K562 (cell line): ENCODE measurements at regions not wholly inside any gene's neighbourhood (a gene's known extent, or its start where the extent isn't known, plus 50 kb on each side); places are given as distances from the start of the nearest gene placed in this dataset.

ENCODE experiments used
- ATAC-seq: fragments of 200-7000 bp; cut with Tn5 transposase; 3 replicates; pipeline ENCODE4 v1.9.1; 2020; ENCODE audit warnings: moderate library complexity
- BruUV-seq: library from RNA; stranded (reverse); fragments of 400-500 nt; replicated peaks from 2 replicates; lab custom pipeline; 2021; lab: Mats Ljungman, UMichigan
- CTCF ChIA-PET: fragments of 300-600 bp; formaldehyde crosslinking; extraction: SDS; loops from one replicate; lab custom pipeline; 2021; ENCODE audit warnings: low intra/inter-chr PET ratio; lab: Yijun Ruan, JAX
- POLR2A ChIA-PET: fragments of 300-600, 350-650 bp; sonication (Branson Sonifier 250); formaldehyde crosslinking; extraction: SDS; loops from one replicate; lab custom pipeline; 2021; ENCODE audit warnings: antibody characterized with exemption, inconsistent platforms; lab: Yijun Ruan, JAX
- DNase-seq, 4 experiments: peaks; one replicate each; pipeline versions ENCODE4 v3.0.0 to v3.0.0-alpha.2; 2011 to 2018; ENCODE audit warnings: low spot score in 3 of 4, mixed read lengths in 3 of 4; ENCODE audit errors: extremely low read depth in 1 of 4
- FAIRE-seq: peaks from 2 replicates; lab custom pipeline; 2011; peaks lifted over from hg19 to GRCh38; lab: Jason Lieb, UNC
- H2AFZ ChIP-seq: 2 replicates; pipeline ENCODE4 v1.6.0; 2011; ENCODE audit warnings: low read depth, low read length, control low read depth, inconsistent platforms
- H3K27ac ChIP-seq: fragments of 200-600 bp; 3 replicates; pipeline ENCODE4 v1.8.0; 2011; ENCODE audit warnings: low read depth, mild to moderate bottlenecking, control low read depth, inconsistent platforms, low read length, moderate library complexity, mixed read lengths; ENCODE audit errors: extremely low read depth
- H3K27me3 ChIP-seq, 2 experiments: fragments of 300-600 bp in 1 of 2; 2 replicates in 1 of 2; 3 replicates in 1 of 2; pipeline versions ENCODE4 v1.6.0 to v1.8.0; 2011; ENCODE audit warnings: inconsistent platforms in 2 of 2, low read length in 2 of 2, mild to moderate bottlenecking in 1 of 2, mixed read lengths in 1 of 2, moderate library complexity in 1 of 2; ENCODE audit not compliant: control insufficient read depth in 2 of 2, insufficient read depth in 2 of 2
- H3K36me3 ChIP-seq: fragments of 300-600 bp; 3 replicates; pipeline ENCODE4 v1.8.0; 2011; ENCODE audit warnings: mild to moderate bottlenecking, low read length, inconsistent platforms; ENCODE audit not compliant: control insufficient read depth, insufficient read depth
- H3K4me1 ChIP-seq, 2 experiments: fragments of 200-600 bp in 1 of 2; replicated peaks in 1 of 2; 2 replicates in 1 of 2; 3 replicates in 1 of 2; pipeline versions ENCODE4 v1.5.1 to v1.8.0; 2011; ENCODE audit warnings: inconsistent platforms in 2 of 2, low read length in 2 of 2, mild to moderate bottlenecking in 1 of 2, mixed read lengths in 1 of 2, moderate library complexity in 1 of 2; ENCODE audit not compliant: control insufficient read depth in 2 of 2, insufficient read depth in 2 of 2
- H3K4me2 ChIP-seq: 2 replicates; pipeline ENCODE4 v1.6.1; 2011; ENCODE audit warnings: low read length, control low read depth, inconsistent platforms, mixed read lengths; ENCODE audit not compliant: insufficient read depth
- H3K4me3 ChIP-seq: fragments of 200-600 bp; sonication (generic), shearing (Covaris generic); 2 replicates; pipeline ENCODE4 v1.5.1; 2016; ENCODE audit warnings: control low read depth, inconsistent platforms
- H3K79me2 ChIP-seq: fragments of 200-600 bp; 3 replicates; pipeline ENCODE4 v1.8.0; 2011; ENCODE audit warnings: low read length, inconsistent platforms; ENCODE audit not compliant: control insufficient read depth, insufficient read depth
- H3K9ac ChIP-seq, 2 experiments: 2 replicates each; pipeline versions ENCODE4 v1.6.0 to v1.6.1; 2011; ENCODE audit warnings: low read depth in 2 of 2, low read length in 2 of 2, control low read depth in 1 of 2, inconsistent platforms in 1 of 2, mild to moderate bottlenecking in 1 of 2, mixed read lengths in 1 of 2; ENCODE audit not compliant: insufficient read depth in 1 of 2
- H3K9me1 ChIP-seq: one replicate; pipeline ENCODE4 v1.6.0; 2011; ENCODE audit warnings: inconsistent platforms, mild to moderate bottlenecking, low read length, moderate library complexity; ENCODE audit not compliant: control insufficient read depth, insufficient read depth
- H3K9me3 ChIP-seq: replicated peaks from 2 replicates; pipeline ENCODE4 v1.5.1; 2011; ENCODE audit warnings: low read depth, low read length, inconsistent platforms; ENCODE audit not compliant: control insufficient read depth, insufficient read depth
- H4K20me1 ChIP-seq: replicated peaks from 2 replicates; pipeline ENCODE4 v1.6.1; 2011; ENCODE audit warnings: low read length, inconsistent platforms, mixed read lengths; ENCODE audit not compliant: control insufficient read depth, insufficient read depth
- BRD9 ChIP-seq: fragments of 450-650 bp; IDR thresholded peaks from 2 replicates; pipeline ENCODE4 v1.6.1; 2018; ENCODE audit warnings: low read depth; ENCODE audit not compliant: partially characterized antibody
- CREBBP ChIP-seq: IDR thresholded peaks from one replicate; pipeline ENCODE4 v1.6.1; 2012; ENCODE audit warnings: low read depth, mild to moderate bottlenecking, control low read depth, inconsistent platforms, low read length
- JUN ChIP-seq, 2 experiments: sonication (generic) in 1 of 2; formaldehyde crosslinking in 1 of 2; IDR thresholded peaks; 2 replicates each; pipeline versions ENCODE4 v1.6.1 to v1.8.0; 2012 to 2022; ENCODE audit warnings: borderline replicate concordance in 2 of 2, mild to moderate bottlenecking in 2 of 2, improper control_type of control experiment in 1 of 2, low read depth in 1 of 2, low read length in 1 of 2, missing genetic modification reagents in 1 of 2
- MTA2 ChIP-seq: fragments of 450-650 bp; IDR thresholded peaks from 2 replicates; pipeline ENCODE4 v1.6.1; 2016; ENCODE audit warnings: low read depth
- RBM39 ChIP-seq: fragments of 200-400 bp; formaldehyde crosslinking; optimal IDR thresholded peaks from 2 replicates; pipeline ENCODE3; 2018; ENCODE audit warnings: low read depth, low read length
- SAFB ChIP-seq: fragments of 200-400 bp; formaldehyde crosslinking; IDR thresholded peaks from 2 replicates; pipeline ENCODE4 v1.6.1; 2017; ENCODE audit warnings: low read depth, low read length, borderline replicate concordance
- SMC3 ChIP-seq: conservative IDR thresholded peaks from 2 replicates; pipeline ENCODE4 v1.6.1; 2011; ENCODE audit warnings: low read depth, low read length, improper control_type of control experiment; ENCODE audit not compliant: insufficient read depth
- THAP12 ChIP-seq: fragments of 250-450 bp; sonication (Bioruptor Pico); IDR thresholded peaks from 2 replicates; pipeline ENCODE4 v1.9.0; 2021; ENCODE audit warnings: mild to moderate bottlenecking, inconsistent platforms
- ZNF174 ChIP-seq: fragments of 250-450 bp; sonication (Bioruptor Pico); IDR thresholded peaks from 2 replicates; pipeline ENCODE4 v1.4.0; 2020; ENCODE audit warnings: mild to moderate bottlenecking
- ZNF740 ChIP-seq, 3 experiments: fragments of 200-800 bp in 1 of 3; sonication (Bioruptor generic) in 1 of 3; sonication (generic) in 1 of 3; formaldehyde crosslinking in 1 of 3; IDR thresholded peaks; 2 replicates each; pipeline versions ENCODE4 v1.6.1 to v1.8.0; 2016 to 2022; ENCODE audit warnings: mild to moderate bottlenecking in 2 of 3, missing compliant biosample characterization in 2 of 3, missing genetic modification characterization in 2 of 3, missing genetic modification reagents in 1 of 3
- WGBS: fragments of 100-300 bp; shearing (Covaris generic); methylation state at CpG from one replicate; pipeline ENCODE4 v1.1.6; 2016; ENCODE audit warnings: low coverage, mixed read lengths; ENCODE audit not compliant: insufficient coverage; ENCODE audit errors: missing lambda C conversion rate; 5-methylcytosine and 5-hydroxymethylcytosine counted together
- in situ Hi-C: fragments of 300-500 bp; cut with MboI; formaldehyde crosslinking; loops from 4 replicates; pipeline ENCODE4 v1.15.0; 2018; ENCODE audit warnings: inconsistent platforms, mixed read lengths
- intact Hi-C: fragments of 100-400 bp; cut with micrococcal nuclease; formaldehyde crosslinking; loops from 2 replicates; pipeline ENCODE4 v1.14.2; 2022
- TF ChIP-seq, protein P1 (sequence below): fragments of 450-650 bp; IDR thresholded peaks from 2 replicates; pipeline ENCODE4 v1.6.1; 2016; ENCODE audit warnings: missing biosample characterization, missing genetic modification characterization

- Histone ChIP-seq H3K9ac (no peak overlapping the region), H3K4me1 (no peaks in the 10 kb centered on the region), H3K4me2 (no peak overlapping the region), H3K4me3 (no peak overlapping the region), H2AFZ (no peak overlapping the region), H3K36me3 (no peaks in the 10 kb centered on the region), H3K9me3 (no peaks in the 10 kb centered on the region), H4K20me1 (no peaks in the 10 kb centered on the region), H3K27ac (no peak overlapping the region), H3K27me3 (no peaks in the 10 kb centered on the region), H3K9me1 (no peaks in the 10 kb centered on the region), H3K79me2 (no peaks in the 10 kb centered on the region)
- ATAC-seq (no peak), DNase-seq (no peak), FAIRE-seq (no peak)
- ChIA-PET POLR2A (no interaction called here), CTCF (no interaction called here)
- TF ChIP-seq CREBBP, result no peak
- no peak for TF ChIP-seq ZNF174 (CRISPR knock-in tag)
- no peak for TF ChIP-seq SMC3
- TF ChIP-seq MTA2, result no peak
- TF ChIP-seq THAP12, result no peak
- TF ChIP-seq, protein P1, sequence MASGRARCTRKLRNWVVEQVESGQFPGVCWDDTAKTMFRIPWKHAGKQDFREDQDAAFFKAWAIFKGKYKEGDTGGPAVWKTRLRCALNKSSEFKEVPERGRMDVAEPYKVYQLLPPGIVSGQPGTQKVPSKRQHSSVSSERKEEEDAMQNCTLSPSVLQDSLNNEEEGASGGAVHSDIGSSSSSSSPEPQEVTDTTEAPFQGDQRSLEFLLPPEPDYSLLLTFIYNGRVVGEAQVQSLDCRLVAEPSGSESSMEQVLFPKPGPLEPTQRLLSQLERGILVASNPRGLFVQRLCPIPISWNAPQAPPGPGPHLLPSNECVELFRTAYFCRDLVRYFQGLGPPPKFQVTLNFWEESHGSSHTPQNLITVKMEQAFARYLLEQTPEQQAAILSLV, result no peak
- no peak for TF ChIP-seq RBM39
- no peak for TF ChIP-seq JUN (IDR thresholded peaks at IDR 0.05; ENCODE audit: borderline replicate concordance, low read depth, low read length)
- no peak for TF ChIP-seq JUN (CRISPR knock-in tag; IDR thresholded peaks at IDR 0.05; ENCODE audit: borderline replicate concordance)
- no peak for TF ChIP-seq BRD9
- no peak for TF ChIP-seq ZNF740 (CRISPR knock-in tag; IDR thresholded peaks at IDR 0.05)
- TF ChIP-seq ZNF740 (tag; IDR thresholded peaks at IDR 0.05), result no peak
- no peak for TF ChIP-seq SAFB
- in situ Hi-C loops (no loop called here), intact Hi-C loops (no loop called here)
- WGBS, result 7% methylated on average over 4 of the region's 4 CpGs
- BruUV-seq, result no TSS peak
Observed at GRCh38 chr2:224264259-224264658, 137.6 kb downstream of the FAM124B start.
